GM12873 (cell line): ENCODE measurements at regions not wholly inside any gene's neighbourhood (a gene's known extent, or its start where the extent isn't known, plus 50 kb on each side); places are given as distances from the start of the nearest gene placed in this dataset.

ENCODE experiments used
- CTCF ChIP-seq: IDR thresholded peaks from 2 replicates; pipeline ENCODE4 v1.5.1; 2012; ENCODE audit warnings: low read depth, mild to moderate bottlenecking, moderate library complexity, low read length, control low read depth; ENCODE audit not compliant: insufficient read depth; ENCODE audit errors: missing control alignments

GRCh38 chr13:40228990-40229389 lies 437.5 kb downstream of the FOXO1 start:
- no peak for TF ChIP-seq CTCF

GRCh38 chr13:40230833-40231266 lies 435.6 kb downstream of the FOXO1 start:
- TF ChIP-seq CTCF: no peak

- no peak for TF ChIP-seq CTCF
Observed at GRCh38 chr13:40231311-40231710, 435.1 kb downstream of the FOXO1 start.

- no peak for TF ChIP-seq CTCF
Observed at GRCh38 chr13:40231751-40232150, 434.7 kb downstream of the FOXO1 start.

GRCh38 chr13:40232311-40233040 lies 434.0 kb downstream of the FOXO1 start:
- TF ChIP-seq CTCF: no peak

- no peak for TF ChIP-seq CTCF
Observed at GRCh38 chr13:40233731-40234195, 432.7 kb downstream of the FOXO1 start.

- no peak for TF ChIP-seq CTCF
Observed at GRCh38 chr13:40235160-40235796, 431.2 kb downstream of the FOXO1 start.
